GM23338 (cell line): ENCODE measurements at regions not wholly inside any gene's neighbourhood (a gene's known extent, or its start where the extent isn't known, plus 50 kb on each side); places are given as distances from the start of the nearest gene placed in this dataset.

ENCODE experiments used
- ATAC-seq: fragments of 200-7000 bp; cut with Tn5 transposase; 3 replicates; pipeline ENCODE4 v1.9.1; 2020
- DNase-seq: peaks from one replicate; pipeline ENCODE4 v3.0.0-alpha.2; 2015; ENCODE audit warnings: low spot score
- H2AFZ ChIP-seq: fragments of 200-600 bp; sonication (generic); 2 replicates; pipeline ENCODE4 v1.8.0; 2016; ENCODE audit warnings: antibody characterized with exemption, mild to moderate bottlenecking, moderate library complexity
- H3F3A ChIP-seq: fragments of 200-600 bp; sonication (generic); replicated peaks from 2 replicates; pipeline ENCODE4 v1.8.0; 2017; ENCODE audit warnings: antibody characterized with exemption, mixed run types, low read depth
- H3K27ac ChIP-seq: fragments of 200-600 bp; sonication (generic); 2 replicates; pipeline ENCODE4 v1.6.1; 2016; ENCODE audit warnings: low read depth
- H3K27me3 ChIP-seq: fragments of 200-600 bp; sonication (generic); 2 replicates; pipeline ENCODE4 v1.8.0; 2016; ENCODE audit warnings: mild to moderate bottlenecking, mixed run types, moderate library complexity; ENCODE audit not compliant: insufficient read depth
- H3K36me3 ChIP-seq: fragments of 200-600 bp; sonication (generic); 2 replicates; pipeline ENCODE4 v1.8.0; 2016; ENCODE audit warnings: mild to moderate bottlenecking; ENCODE audit not compliant: insufficient read depth
- H3K4me1 ChIP-seq: fragments of 200-600 bp; sonication (generic); 2 replicates; pipeline ENCODE4 v1.8.0; 2016; ENCODE audit warnings: mild to moderate bottlenecking, moderate library complexity; ENCODE audit not compliant: insufficient read depth
- H3K4me2 ChIP-seq: fragments of 200-600 bp; sonication (generic); 2 replicates; pipeline ENCODE4 v1.7.1; 2017; ENCODE audit warnings: mixed run types
- H3K4me3 ChIP-seq: fragments of 200-600 bp; sonication (generic); 2 replicates; pipeline ENCODE4 v1.6.1; 2016; ENCODE audit warnings: mixed run types
- H3K79me2 ChIP-seq: fragments of 200-600 bp; sonication (generic); replicated peaks from 2 replicates; pipeline ENCODE4 v1.8.0; 2017; ENCODE audit warnings: mild to moderate bottlenecking; ENCODE audit not compliant: insufficient read depth
- H3K9me2 ChIP-seq: fragments of 200-600 bp; sonication (generic); 2 replicates; pipeline ENCODE4 v1.8.0; 2017; ENCODE audit not compliant: insufficient read depth
- H4K20me1 ChIP-seq: fragments of 200-600 bp; sonication (generic); replicated peaks from 2 replicates; pipeline ENCODE4 v1.8.0; 2017; ENCODE audit warnings: mild to moderate bottlenecking; ENCODE audit not compliant: insufficient read depth
- H3K27ac Mint-ChIP-seq: 2 replicates; pipeline ENCODE4 v1.8.0; 2020; ENCODE audit warnings: inconsistent platforms, mild to moderate bottlenecking, moderate library complexity, mixed read lengths
- H3K27me3 Mint-ChIP-seq: 3 replicates; pipeline ENCODE4 v1.8.0; 2022; ENCODE audit warnings: low read depth, mild to moderate bottlenecking, moderate library complexity, mixed read lengths, inconsistent platforms; ENCODE audit not compliant: insufficient read depth, poor library complexity
- H3K36me3 Mint-ChIP-seq: 3 replicates; pipeline ENCODE4 v1.8.0; 2021; ENCODE audit warnings: low read depth, mild to moderate bottlenecking, inconsistent platforms, moderate library complexity, mixed read lengths
- H3K4me1 Mint-ChIP-seq: 3 replicates; pipeline ENCODE4 v1.8.0; 2020; ENCODE audit warnings: mild to moderate bottlenecking, inconsistent platforms, mixed read lengths
- H3K4me3 Mint-ChIP-seq: 3 replicates; pipeline ENCODE4 v1.8.0; 2021; ENCODE audit warnings: moderate library complexity, mild to moderate bottlenecking, inconsistent platforms, mixed read lengths
- H3K9me3 Mint-ChIP-seq: 3 replicates; pipeline ENCODE4 v1.8.0; 2020; ENCODE audit warnings: moderate library complexity, mild to moderate bottlenecking, inconsistent platforms, mixed read lengths
- CREB1 ChIP-seq: fragments of 250-450 bp; sonication (Bioruptor Pico); IDR thresholded peaks from 2 replicates; pipeline ENCODE4 v1.5.0; 2020; ENCODE audit warnings: low read depth, mild to moderate bottlenecking, moderate library complexity
- EZH2phosphoT487 ChIP-seq: fragments of 200-600 bp; sonication (generic); IDR thresholded peaks from one replicate; pipeline ENCODE4 v1.8.1; 2018; ENCODE audit warnings: antibody characterized with exemption; ENCODE audit not compliant: unreplicated experiment
- JUNB ChIP-seq: IDR thresholded peaks from one replicate; pipeline ENCODE4 v1.6.1; 2016; ENCODE audit warnings: antibody characterized with exemption; ENCODE audit not compliant: unreplicated experiment
- TF ChIP-seq, protein P1 (sequence below): fragments of 250-450 bp; sonication (Bioruptor Pico); IDR thresholded peaks from 2 replicates; pipeline ENCODE4 v1.5.0; 2020; ENCODE audit warnings: mild to moderate bottlenecking, moderate library complexity
- TF ChIP-seq, protein P2 (sequence below): IDR thresholded peaks from 2 replicates; pipeline ENCODE4 v1.6.1; 2016; ENCODE audit warnings: antibody characterized with exemption

DNA sequence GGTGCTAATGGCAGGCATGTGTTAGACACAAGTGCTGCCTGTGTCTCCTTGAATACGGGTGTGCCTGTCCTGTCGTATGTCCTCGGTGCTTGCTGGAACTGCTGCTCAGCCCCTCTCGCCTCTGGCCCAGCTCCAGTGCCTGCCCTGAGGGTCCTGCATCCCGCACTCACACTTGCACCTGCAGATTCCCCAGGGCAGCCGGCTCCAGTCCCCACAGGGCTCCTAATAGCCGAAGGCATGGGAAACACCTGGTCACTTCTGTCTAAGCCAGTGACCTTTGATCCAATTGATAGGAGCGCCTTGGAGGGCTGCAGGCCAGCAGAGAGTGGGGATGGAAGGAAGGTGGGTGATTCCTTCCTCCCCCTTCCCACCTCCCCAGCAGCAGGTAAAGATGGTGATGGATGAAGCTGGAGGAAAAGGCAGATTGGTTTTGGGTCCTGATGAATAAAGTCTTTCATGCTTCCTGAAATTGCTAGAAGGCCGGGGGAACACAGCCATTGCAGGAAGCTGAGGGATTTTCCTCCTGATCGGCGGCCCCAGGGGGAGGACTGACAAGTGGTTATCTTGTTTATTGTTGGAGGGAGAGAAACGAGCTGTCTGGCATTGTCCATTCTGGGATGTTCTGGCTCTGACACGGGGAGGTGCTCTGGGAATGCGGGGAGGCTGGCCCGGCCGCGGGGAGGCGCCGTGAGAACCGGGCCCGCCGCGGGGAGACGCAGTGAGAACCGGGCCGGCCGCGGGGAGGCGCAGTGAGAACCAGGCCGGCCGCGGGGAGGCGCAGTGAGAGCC, 110.9 kb upstream of the B3GAT1 start (continued):
- TF ChIP-seq, protein P1, sequence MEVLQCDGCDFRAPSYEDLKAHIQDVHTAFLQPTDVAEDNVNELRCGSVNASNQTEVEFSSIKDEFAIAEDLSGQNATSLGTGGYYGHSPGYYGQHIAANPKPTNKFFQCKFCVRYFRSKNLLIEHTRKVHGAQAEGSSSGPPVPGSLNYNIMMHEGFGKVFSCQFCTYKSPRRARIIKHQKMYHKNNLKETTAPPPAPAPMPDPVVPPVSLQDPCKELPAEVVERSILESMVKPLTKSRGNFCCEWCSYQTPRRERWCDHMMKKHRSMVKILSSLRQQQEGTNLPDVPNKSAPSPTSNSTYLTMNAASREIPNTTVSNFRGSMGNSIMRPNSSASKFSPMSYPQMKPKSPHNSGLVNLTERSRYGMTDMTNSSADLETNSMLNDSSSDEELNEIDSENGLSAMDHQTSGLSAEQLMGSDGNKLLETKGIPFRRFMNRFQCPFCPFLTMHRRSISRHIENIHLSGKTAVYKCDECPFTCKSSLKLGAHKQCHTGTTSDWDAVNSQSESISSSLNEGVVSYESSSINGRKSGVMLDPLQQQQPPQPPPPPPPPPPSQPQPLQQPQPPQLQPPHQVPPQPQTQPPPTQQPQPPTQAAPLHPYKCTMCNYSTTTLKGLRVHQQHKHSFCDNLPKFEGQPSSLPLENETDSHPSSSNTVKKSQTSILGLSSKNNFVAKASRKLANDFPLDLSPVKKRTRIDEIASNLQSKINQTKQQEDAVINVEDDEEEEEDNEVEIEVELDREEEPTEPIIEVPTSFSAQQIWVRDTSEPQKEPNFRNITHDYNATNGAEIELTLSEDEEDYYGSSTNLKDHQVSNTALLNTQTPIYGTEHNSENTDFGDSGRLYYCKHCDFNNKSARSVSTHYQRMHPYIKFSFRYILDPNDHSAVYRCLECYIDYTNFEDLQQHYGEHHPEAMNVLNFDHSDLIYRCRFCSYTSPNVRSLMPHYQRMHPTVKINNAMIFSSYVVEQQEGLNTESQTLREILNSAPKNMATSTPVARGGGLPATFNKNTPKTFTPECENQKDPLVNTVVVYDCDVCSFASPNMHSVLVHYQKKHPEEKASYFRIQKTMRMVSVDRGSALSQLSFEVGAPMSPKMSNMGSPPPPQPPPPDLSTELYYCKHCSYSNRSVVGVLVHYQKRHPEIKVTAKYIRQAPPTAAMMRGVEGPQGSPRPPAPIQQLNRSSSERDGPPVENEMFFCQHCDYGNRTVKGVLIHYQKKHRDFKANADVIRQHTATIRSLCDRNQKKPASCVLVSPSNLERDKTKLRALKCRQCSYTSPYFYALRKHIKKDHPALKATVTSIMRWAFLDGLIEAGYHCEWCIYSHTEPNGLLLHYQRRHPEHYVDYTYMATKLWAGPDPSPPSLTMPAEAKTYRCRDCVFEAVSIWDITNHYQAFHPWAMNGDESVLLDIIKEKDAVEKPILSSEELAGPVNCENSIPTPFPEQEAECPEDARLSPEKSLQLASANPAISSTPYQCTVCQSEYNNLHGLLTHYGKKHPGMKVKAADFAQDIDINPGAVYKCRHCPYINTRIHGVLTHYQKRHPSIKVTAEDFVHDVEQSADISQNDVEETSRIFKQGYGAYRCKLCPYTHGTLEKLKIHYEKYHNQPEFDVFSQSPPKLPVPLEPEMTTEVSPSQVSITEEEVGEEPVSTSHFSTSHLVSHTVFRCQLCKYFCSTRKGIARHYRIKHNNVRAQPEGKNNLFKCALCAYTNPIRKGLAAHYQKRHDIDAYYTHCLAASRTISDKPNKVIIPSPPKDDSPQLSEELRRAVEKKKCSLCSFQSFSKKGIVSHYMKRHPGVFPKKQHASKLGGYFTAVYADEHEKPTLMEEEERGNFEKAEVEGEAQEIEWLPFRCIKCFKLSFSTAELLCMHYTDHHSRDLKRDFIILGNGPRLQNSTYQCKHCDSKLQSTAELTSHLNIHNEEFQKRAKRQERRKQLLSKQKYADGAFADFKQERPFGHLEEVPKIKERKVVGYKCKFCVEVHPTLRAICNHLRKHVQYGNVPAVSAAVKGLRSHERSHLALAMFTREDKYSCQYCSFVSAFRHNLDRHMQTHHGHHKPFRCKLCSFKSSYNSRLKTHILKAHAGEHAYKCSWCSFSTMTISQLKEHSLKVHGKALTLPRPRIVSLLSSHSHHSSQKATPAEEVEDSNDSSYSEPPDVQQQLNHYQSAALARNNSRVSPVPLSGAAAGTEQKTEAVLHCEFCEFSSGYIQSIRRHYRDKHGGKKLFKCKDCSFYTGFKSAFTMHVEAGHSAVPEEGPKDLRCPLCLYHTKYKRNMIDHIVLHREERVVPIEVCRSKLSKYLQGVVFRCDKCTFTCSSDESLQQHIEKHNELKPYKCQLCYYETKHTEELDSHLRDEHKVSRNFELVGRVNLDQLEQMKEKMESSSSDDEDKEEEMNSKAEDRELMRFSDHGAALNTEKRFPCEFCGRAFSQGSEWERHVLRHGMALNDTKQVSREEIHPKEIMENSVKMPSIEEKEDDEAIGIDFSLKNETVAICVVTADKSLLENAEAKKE (CRISPR knock-in tag) = no peak
- TF ChIP-seq JUNB (no peak), CREB1 (CRISPR knock-in tag) (no peak)

DNA sequence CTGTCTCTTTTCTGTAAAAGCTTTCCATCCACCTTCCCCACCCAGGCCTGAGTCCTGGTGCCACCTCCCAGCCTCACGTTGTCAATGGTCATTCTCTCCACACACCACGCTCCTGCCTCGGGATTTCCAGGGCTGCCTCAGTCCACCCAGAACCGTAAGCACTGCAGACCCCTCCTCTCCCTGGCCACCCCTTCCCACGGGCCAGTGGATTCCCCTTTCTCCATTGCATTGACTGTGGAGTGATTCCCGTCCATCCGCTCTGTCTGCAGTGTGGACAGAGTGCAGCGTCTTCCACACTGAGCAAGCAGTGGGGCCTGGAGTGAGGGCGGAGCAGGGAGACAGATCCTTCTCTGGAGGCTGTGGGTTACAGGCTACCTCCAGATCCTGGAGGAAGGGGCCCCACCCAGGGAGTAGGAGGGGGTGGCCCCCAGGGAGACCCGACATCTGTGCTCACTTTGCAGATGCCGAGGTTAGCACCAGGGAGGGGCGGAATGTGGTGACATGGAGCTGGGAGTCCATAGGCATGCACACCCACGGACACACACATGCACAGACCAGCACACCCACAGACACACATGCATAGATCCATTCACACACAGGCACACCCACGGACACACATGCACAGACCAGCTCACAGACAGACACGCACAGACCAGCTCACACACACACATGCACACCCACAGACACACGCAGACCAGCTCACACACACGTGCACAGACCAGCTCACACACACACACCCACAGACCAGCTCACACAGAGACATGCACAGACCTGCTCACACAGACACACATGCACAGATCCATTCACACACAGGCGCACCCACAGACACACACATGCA, 109.6 kb upstream of the B3GAT1 start:
- DNase-seq (no peak), ATAC-seq (no peak)
- no peak overlapping the region for H3K4me2 ChIP-seq
- H3K4me3 ChIP-seq = no peak overlapping the region
- no peaks in the 10 kb centered on the region for H3K79me2 ChIP-seq
- H3K4me1 Mint-ChIP-seq = peaks cover 12% of the 10 kb centered on the region
- H3K9me3 Mint-ChIP-seq = no peaks in the 10 kb centered on the region
- no peaks in the 10 kb centered on the region for H3K36me3 Mint-ChIP-seq
- H2AFZ ChIP-seq = no peak overlapping the region
- no peak overlapping the region for H3K4me3 Mint-ChIP-seq
- no peaks in the 10 kb centered on the region for H3K36me3 ChIP-seq
- H3K27ac ChIP-seq = no peak overlapping the region
- H4K20me1 ChIP-seq = no peaks in the 10 kb centered on the region
- H3F3A ChIP-seq = no peaks in the 10 kb centered on the region
- H3K27me3 Mint-ChIP-seq = peaks cover 5% of the 10 kb centered on the region
- no peaks in the 10 kb centered on the region; the same call in 1 of the 2 replicates for H3K4me1 ChIP-seq
- no peak overlapping the region for H3K27ac Mint-ChIP-seq
- H3K9me2 ChIP-seq = no peaks in the 10 kb centered on the region
- TF ChIP-seq EZH2phosphoT487 (no peak), JUNB (no peak)
- TF ChIP-seq, protein P2, sequence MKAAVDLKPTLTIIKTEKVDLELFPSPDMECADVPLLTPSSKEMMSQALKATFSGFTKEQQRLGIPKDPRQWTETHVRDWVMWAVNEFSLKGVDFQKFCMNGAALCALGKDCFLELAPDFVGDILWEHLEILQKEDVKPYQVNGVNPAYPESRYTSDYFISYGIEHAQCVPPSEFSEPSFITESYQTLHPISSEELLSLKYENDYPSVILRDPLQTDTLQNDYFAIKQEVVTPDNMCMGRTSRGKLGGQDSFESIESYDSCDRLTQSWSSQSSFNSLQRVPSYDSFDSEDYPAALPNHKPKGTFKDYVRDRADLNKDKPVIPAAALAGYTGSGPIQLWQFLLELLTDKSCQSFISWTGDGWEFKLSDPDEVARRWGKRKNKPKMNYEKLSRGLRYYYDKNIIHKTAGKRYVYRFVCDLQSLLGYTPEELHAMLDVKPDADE = no peak
- H3K27me3 ChIP-seq = no peaks in the 10 kb centered on the region
